NCI-H1417 (cell line): ENCODE measurements at regions not wholly inside any gene's neighbourhood (a gene's known extent, or its start where the extent isn't known, plus 50 kb on each side); places are given as distances from the start of the nearest gene placed in this dataset.
A peak's percentile ranks its signal among the peaks of the same experiment; 100 is the strongest.
"Not testable (repeated sequence)": the region's sequence is repeated elsewhere in the genome, so short reads cannot be mapped to it uniquely, and the experiment has no call there.

ENCODE experiments used
- DNase-seq, 3 experiments: peaks; one replicate each; lab custom pipeline; 2025; lab: John Stamatoyannopoulos, UW

GRCh38 chr10:34058845-34059614 lies 724.6 kb upstream of the NRP1 start:
- no peak for DNase-seq

GRCh38 chr10:34055410-34055985 lies 721.0 kb upstream of the NRP1 start:
- DNase-seq, result not testable (repeated sequence)

- DNase-seq, result no peak
Observed at GRCh38 chr10:34049887-34050286, 715.4 kb upstream of the NRP1 start.

- DNase-seq, result no peak
Observed at GRCh38 chr10:34049469-34049868, 715.0 kb upstream of the NRP1 start.

- no peak for DNase-seq
Observed at GRCh38 chr10:34047389-34047788, 712.9 kb upstream of the NRP1 start.

GRCh38 chr10:34046506-34047034 lies 712.1 kb upstream of the NRP1 start:
- DNase-seq, result no peak

GRCh38 chr10:34045571-34046190 lies 711.2 kb upstream of the NRP1 start:
- DNase-seq, result no peak

- no peak for DNase-seq
Observed at GRCh38 chr10:34041871-34042270, 707.4 kb upstream of the NRP1 start.

GRCh38 chr10:34037499-34037898 lies 703.0 kb upstream of the NRP1 start:
- DNase-seq, result no peak

- DNase-seq, result not testable (repeated sequence)
Observed at GRCh38 chr10:34035241-34035790, 700.8 kb upstream of the NRP1 start.

- DNase-seq, result no peak
Observed at GRCh38 chr10:34033078-34033477, 698.6 kb upstream of the NRP1 start.

GRCh38 chr10:34032564-34032963 lies 698.1 kb upstream of the NRP1 start:
- DNase-seq, result no peak

GRCh38 chr10:34031400-34031799 lies 696.9 kb upstream of the NRP1 start:
- no peak for DNase-seq

- DNase-seq, result no peak
Observed at GRCh38 chr10:34029455-34029854, 695.0 kb upstream of the NRP1 start.

- no peak for DNase-seq
Observed at GRCh38 chr10:34028936-34029335, 694.5 kb upstream of the NRP1 start.

GRCh38 chr10:34024693-34025425 lies 690.4 kb upstream of the NRP1 start:
- no peak for DNase-seq

GRCh38 chr10:34024282-34024681 lies 689.8 kb upstream of the NRP1 start:
- no peak for DNase-seq

GRCh38 chr10:34022195-34022594 lies 687.7 kb upstream of the NRP1 start:
- DNase-seq, result no peak

- peak in 1 of 3 experiments; percentile 1 for DNase-seq
Observed at GRCh38 chr10:34018784-34019183, 684.3 kb upstream of the NRP1 start.

- no peak for DNase-seq
Observed at GRCh38 chr10:34018129-34018528, 683.7 kb upstream of the NRP1 start.

GRCh38 chr10:34017281-34017680 lies 682.8 kb upstream of the NRP1 start:
- DNase-seq, result no peak

GRCh38 chr10:34016576-34016975 lies 682.1 kb upstream of the NRP1 start:
- no peak for DNase-seq
